Activated T-helper 2 cell treated with anti-CD3 and anti-CD28 coated beads, Interferon-gamma antibody, Interleukin-2, Interleukin-4, amounts not matched to agents 10 μg/mL and 5 μg/mL and 100 μg/mL, durations not matched to agents 14 hours and 24 hours and 36 hours (primary cell): ENCODE measurements at regions not wholly inside any gene's neighbourhood (a gene's known extent, or its start where the extent isn't known, plus 50 kb on each side); places are given as distances from the start of the nearest gene placed in this dataset.
"Not testable (repeated sequence)": the region's sequence is repeated elsewhere in the genome, so short reads cannot be mapped to it uniquely, and the experiment has no call there.

Experiments used
- DNase-seq: peaks from one replicate; pipeline ENCODE4 v3.0.0; 2021; ENCODE audit warnings: low spot score
- H3K27ac Mint-ChIP-seq: one replicate; pipeline ENCODE4 v1.8.0; 2021; ENCODE audit warnings: mixed read lengths
- H3K27me3 Mint-ChIP-seq: one replicate; pipeline ENCODE4 v1.8.0; 2021; ENCODE audit warnings: low read depth, mixed read lengths
- H3K36me3 Mint-ChIP-seq: one replicate; pipeline ENCODE4 v1.8.0; 2021; ENCODE audit warnings: low read depth, mixed read lengths
- H3K4me1 Mint-ChIP-seq: one replicate; pipeline ENCODE4 v1.8.0; 2021; ENCODE audit warnings: low read depth, mixed read lengths
- H3K4me3 Mint-ChIP-seq: one replicate; pipeline ENCODE4 v1.8.0; 2021; ENCODE audit warnings: low read depth, mild to moderate bottlenecking, moderate library complexity, mixed read lengths
- H3K9me3 Mint-ChIP-seq: one replicate; pipeline ENCODE4 v1.8.0; 2021; ENCODE audit warnings: mixed read lengths
- intact Hi-C: fragments of 100-400 bp; cut with micrococcal nuclease; formaldehyde crosslinking; loops from one replicate; pipeline ENCODE4 v1.15.1; 2023

DNA sequence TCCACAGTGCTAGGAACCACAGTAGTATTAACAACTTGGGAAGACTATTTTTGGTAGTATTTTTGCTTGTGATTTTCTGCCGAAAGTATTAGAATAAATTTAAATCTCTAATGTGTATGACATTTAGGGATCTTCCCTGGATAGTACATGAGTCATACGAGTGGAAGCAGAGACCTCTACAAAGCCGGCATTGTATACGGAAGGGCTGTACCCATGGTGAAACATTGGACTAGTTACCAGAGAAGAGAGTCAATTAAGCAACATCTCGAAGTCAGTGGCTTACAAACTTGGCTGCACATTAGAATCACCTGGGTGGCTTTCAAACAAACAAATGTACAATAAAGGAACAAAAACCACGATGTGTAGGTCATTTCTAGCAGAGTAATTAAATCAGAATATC, 1131.7 kb upstream of the LRRTM1 start:
- no peaks in the 10 kb centered on the region for H3K36me3 Mint-ChIP-seq
- H3K4me3 Mint-ChIP-seq = no peak overlapping the region
- no peak for DNase-seq
- no peaks in the 10 kb centered on the region for H3K4me1 Mint-ChIP-seq
- H3K27ac Mint-ChIP-seq = no peak overlapping the region
- H3K9me3 Mint-ChIP-seq = peaks cover 38% of the 10 kb centered on the region
- no peaks in the 10 kb centered on the region for H3K27me3 Mint-ChIP-seq
- intact Hi-C loops = no loop called here

DNA sequence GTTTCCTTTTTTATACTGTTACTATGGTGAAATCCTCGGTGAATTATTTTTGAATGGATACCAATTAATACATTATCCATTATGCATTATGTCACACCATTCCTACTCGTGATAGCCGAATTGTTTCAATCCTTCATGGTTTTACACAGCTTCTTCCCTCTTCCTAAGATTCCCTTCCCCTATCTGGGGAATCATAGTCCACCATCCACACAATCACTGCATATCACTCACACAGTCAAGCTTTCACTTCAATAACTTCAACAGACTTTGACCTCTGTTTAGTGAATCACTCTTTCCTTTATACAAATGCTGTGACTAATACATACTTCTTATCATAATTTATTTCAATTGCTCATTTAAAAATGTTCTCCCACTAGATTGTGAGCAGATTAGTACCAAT, 1108.1 kb upstream of the LRRTM1 start:
- Mint-ChIP-seq H3K4me1 (no peaks in the 10 kb centered on the region), H3K27me3 (no peaks in the 10 kb centered on the region), H3K36me3 (no peaks in the 10 kb centered on the region), H3K9me3 (peaks cover 26% of the 10 kb centered on the region), H3K4me3 (no peak overlapping the region), H3K27ac (no peak overlapping the region)
- intact Hi-C loops = no loop called here
- no peak for DNase-seq

DNA sequence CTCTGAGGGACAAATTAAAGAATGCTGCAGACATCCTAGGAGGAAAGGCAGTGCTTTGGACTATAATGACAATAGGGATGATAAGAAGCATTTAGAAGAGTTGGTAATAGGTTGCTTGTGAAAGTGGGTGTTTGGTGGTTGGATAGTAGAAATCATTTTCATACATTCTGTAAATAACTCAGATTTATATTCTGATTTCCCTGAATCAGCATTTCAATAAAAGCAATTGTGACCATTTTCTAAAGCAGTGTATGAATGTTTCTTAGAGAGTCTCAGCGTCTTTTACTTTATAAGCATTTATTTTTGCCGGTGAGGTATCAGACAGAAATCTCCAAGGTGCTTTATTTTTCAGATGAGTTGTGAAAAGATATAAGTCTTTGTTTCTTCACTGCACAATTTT, 1099.0 kb upstream of the LRRTM1 start:
- Mint-ChIP-seq H3K27ac (no peak overlapping the region), H3K4me3 (no peak overlapping the region), H3K9me3 (peaks cover 30% of the 10 kb centered on the region), H3K36me3 (no peaks in the 10 kb centered on the region), H3K27me3 (no peaks in the 10 kb centered on the region), H3K4me1 (no peaks in the 10 kb centered on the region)
- intact Hi-C loops = no loop called here
- DNase-seq = no peak

DNA sequence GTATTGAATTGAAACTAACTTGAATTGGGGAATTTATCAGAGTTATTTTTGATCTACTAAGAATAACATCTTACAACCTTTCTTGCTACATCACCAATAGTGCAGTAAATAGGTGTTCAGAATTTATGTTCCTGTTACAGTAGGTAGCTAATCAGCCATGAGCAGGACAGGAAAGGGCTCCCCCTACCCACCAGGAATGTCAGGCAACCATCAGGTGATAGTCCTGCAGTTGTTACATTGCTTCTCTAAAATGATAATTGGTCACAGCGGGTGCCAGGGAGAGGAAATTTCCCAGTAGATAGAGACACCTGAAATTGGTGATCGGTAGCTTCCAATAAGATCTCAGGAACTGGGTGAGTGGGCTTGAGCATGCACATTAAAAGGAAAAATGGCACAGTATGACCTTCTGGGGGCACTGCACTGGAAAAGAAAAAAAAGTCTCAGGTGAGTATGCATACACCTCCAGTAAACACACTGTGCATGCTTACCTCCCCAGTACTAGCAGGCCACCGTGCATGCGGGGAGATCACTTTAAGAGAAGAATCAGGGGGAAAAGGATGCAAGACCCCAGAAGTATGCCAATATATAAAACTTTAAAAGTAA, 1092.0 kb upstream of the LRRTM1 start:
- no peak for DNase-seq
- Mint-ChIP-seq H3K4me3 (no peak overlapping the region), H3K36me3 (no peaks in the 10 kb centered on the region), H3K9me3 (peaks cover 37% of the 10 kb centered on the region), H3K27me3 (no peaks in the 10 kb centered on the region), H3K4me1 (no peaks in the 10 kb centered on the region), H3K27ac (no peak overlapping the region)
- intact Hi-C loops = no loop called here

DNA sequence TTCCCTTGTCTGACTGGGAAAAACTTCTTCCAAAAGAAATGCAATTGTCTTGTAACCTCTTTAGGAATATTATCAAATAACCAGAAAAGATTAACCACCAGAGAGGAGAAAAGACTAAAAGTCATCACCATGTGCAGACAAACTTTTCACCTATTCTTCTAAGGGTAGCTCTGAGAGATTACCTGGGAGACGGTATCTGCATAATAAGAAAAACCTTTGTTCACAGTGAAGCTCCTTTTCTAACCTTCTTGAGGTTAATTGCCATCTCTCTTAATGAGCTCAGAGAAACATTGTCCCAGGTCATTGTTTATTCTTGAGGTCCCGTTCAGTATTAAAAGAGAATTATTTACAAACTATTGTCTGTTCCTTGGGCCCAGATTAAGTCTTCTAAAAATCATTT, 1091.2 kb upstream of the LRRTM1 start:
- H3K36me3 Mint-ChIP-seq = no peaks in the 10 kb centered on the region
- H3K27ac Mint-ChIP-seq = no peak overlapping the region
- no peaks in the 10 kb centered on the region for H3K27me3 Mint-ChIP-seq
- intact Hi-C loops = no loop called here
- no peak for DNase-seq
- H3K4me1 Mint-ChIP-seq = no peaks in the 10 kb centered on the region
- H3K9me3 Mint-ChIP-seq = peaks cover 38% of the 10 kb centered on the region
- H3K4me3 Mint-ChIP-seq = no peak overlapping the region

DNA sequence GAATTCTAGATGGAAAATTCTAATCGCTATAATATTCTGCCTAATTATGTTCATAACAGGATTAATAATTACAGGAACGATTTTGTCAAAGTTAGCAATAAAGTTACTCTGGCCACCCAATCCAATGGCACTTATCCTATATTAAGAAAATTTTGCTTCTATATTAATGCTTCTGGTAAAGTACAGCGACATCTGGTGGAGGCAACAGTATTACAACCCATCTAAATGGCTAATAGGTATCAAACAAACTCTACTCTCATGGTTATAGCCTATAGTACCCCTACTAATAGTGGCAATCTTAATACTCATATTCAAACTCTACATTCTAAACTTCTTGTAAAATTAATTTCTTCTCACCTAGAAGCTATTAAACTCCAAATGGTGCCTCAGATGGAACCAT, 1084.7 kb upstream of the LRRTM1 start:
- Mint-ChIP-seq H3K36me3 (no peaks in the 10 kb centered on the region), H3K9me3 (peaks cover 48% of the 10 kb centered on the region), H3K4me3 (no peak overlapping the region), H3K27ac (no peak overlapping the region), H3K4me1 (no peaks in the 10 kb centered on the region), H3K27me3 (no peaks in the 10 kb centered on the region)
- DNase-seq = no peak
- intact Hi-C loops = no loop called here

DNA sequence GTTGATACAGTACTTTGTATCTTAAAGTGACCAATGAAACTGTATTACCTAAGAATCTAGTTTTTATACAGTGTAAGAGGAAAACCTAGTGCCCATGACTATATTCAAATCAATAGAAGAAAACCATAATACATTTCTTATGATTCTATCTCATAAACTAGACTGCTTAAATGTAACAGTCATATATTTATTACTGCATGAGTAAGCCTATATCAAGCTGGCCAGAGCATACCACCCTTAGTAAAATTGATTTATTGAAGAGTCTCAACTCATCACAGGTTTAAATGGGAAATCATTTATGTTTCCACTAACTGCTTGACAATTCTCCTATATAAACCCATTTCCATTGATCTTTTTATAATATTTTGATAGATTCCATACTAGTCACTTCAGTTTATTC, 1059.2 kb upstream of the LRRTM1 start:
- Mint-ChIP-seq H3K36me3 (no peaks in the 10 kb centered on the region), H3K27me3 (no peaks in the 10 kb centered on the region), H3K9me3 (peaks cover 71% of the 10 kb centered on the region), H3K4me1 (no peaks in the 10 kb centered on the region), H3K27ac (no peak overlapping the region), H3K4me3 (no peak overlapping the region)
- intact Hi-C loops = no loop called here
- no peak for DNase-seq

DNA sequence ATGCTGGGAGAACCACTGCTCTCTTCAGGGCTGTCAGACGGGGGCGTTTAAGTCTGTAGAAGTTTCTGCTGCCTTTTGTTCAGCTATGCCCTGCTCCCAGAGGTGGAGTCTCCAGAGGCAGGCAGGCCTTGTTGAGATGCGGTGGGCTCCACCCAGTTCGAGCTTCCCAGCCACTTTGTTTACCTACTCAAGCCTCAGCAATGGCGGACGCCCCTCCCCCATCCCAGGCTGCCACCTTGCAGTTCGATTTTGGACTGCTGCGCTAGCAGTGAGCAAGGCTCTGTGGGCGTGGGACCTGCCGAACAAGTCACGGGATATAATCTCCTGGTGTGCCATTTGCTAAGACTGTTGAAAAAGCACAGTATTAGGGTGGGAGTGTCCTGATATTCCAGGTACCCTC, 1057.9 kb upstream of the LRRTM1 start:
- H3K27ac Mint-ChIP-seq, H3K4me1 Mint-ChIP-seq, H3K4me3 Mint-ChIP-seq, DNase-seq, intact Hi-C loops, H3K36me3 Mint-ChIP-seq, H3K27me3 Mint-ChIP-seq: not testable (repeated sequence)
- H3K9me3 Mint-ChIP-seq = peaks cover 65% of the 10 kb centered on the region

DNA sequence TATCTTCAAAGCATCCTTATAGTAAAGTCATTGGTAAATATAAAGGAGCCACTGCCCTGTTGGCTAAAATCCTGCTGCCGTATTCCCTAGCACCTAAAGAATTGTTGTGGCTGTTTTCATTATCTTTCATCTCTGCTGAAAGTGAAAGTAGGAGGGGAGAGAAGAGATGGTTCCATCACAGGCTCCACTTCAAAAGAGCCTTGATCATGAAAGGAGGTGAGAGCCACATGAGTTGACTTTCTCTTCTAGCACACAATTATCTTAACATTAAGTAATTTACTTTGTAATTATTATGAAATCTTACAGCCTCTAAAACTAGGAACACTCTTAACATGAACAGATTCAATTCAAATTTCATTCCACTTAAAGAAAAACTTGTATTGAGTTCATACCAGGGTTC, 1050.9 kb upstream of the LRRTM1 start:
- peaks cover 35% of the 10 kb centered on the region for H3K9me3 Mint-ChIP-seq
- no peak for DNase-seq
- no peaks in the 10 kb centered on the region for H3K4me1 Mint-ChIP-seq
- no peak overlapping the region for H3K4me3 Mint-ChIP-seq
- no peaks in the 10 kb centered on the region for H3K36me3 Mint-ChIP-seq
- H3K27me3 Mint-ChIP-seq = no peaks in the 10 kb centered on the region
- intact Hi-C loops = no loop called here
- no peak overlapping the region for H3K27ac Mint-ChIP-seq

DNA sequence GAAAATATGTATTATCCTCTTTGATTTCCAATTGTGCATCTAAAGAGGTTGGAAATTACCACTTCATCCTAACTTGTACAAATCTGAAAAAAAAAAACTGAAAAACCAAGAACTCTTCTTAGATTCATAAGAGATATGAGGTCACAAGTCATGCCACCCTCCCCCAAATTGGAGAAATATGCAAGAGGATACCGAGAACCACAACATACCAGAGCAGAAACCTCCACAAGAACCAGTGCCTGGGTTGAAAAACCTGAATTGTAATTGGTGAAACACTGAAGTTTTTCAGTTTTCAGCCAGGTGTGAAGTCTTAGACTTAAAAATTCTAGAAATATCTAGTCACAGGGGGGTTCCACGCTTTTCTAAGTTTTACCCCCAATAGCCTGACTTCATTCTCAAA, 1029.5 kb upstream of the LRRTM1 start:
- H3K36me3 Mint-ChIP-seq = no peaks in the 10 kb centered on the region
- no peak overlapping the region for H3K27ac Mint-ChIP-seq
- peaks cover 31% of the 10 kb centered on the region for H3K9me3 Mint-ChIP-seq
- intact Hi-C loops = no loop called here
- no peak overlapping the region for H3K4me3 Mint-ChIP-seq
- H3K27me3 Mint-ChIP-seq = no peaks in the 10 kb centered on the region
- DNase-seq = no peak
- no peaks in the 10 kb centered on the region for H3K4me1 Mint-ChIP-seq

DNA sequence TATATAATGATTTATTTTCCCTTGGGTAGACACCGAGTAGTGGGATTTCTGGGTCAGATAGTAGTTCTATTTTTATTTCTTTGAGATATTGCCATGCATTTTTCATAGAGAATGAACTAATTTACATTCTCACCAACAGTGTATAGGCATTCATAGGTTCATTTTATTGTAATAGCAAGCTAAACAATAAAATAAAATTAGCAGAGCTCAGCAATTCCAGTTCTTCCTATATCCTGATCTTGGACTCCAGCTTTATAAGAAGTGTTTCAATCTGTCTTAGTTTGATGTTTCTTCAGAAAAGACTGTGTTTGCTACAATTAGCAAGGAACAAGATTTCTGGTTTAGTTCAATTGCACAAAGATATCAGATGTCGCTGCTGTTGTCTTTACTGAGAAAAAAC, 1024.4 kb upstream of the LRRTM1 start:
- Mint-ChIP-seq H3K27ac (no peak overlapping the region), H3K9me3 (peaks cover 29% of the 10 kb centered on the region), H3K36me3 (no peaks in the 10 kb centered on the region), H3K27me3 (no peaks in the 10 kb centered on the region), H3K4me1 (no peaks in the 10 kb centered on the region), H3K4me3 (no peak overlapping the region)
- DNase-seq = no peak
- intact Hi-C loops = no loop called here

DNA sequence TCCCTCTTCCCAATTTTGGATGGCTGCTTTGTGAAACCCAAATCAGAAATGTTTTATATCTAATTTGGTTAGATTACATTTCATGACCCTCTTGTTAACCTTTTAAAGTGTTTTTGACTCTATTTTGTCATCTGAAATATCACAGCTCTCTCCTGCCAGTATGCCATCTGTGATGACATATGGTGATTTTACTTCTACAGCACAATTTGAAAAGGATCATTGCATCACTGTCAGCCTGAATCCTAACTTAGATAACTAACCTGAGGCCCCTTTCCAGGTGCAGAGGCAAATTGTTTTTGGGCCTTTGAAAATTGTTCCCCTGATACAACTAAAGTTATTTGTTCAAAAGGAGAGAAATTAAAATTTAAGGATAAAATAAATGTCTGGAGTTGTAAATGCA, 1023.4 kb upstream of the LRRTM1 start:
- H3K27ac Mint-ChIP-seq = no peak overlapping the region
- H3K36me3 Mint-ChIP-seq = no peaks in the 10 kb centered on the region
- no peak for DNase-seq
- no peak overlapping the region for H3K4me3 Mint-ChIP-seq
- peaks cover 39% of the 10 kb centered on the region for H3K9me3 Mint-ChIP-seq
- H3K4me1 Mint-ChIP-seq = no peaks in the 10 kb centered on the region
- intact Hi-C loops = no loop called here
- H3K27me3 Mint-ChIP-seq = no peaks in the 10 kb centered on the region

DNA sequence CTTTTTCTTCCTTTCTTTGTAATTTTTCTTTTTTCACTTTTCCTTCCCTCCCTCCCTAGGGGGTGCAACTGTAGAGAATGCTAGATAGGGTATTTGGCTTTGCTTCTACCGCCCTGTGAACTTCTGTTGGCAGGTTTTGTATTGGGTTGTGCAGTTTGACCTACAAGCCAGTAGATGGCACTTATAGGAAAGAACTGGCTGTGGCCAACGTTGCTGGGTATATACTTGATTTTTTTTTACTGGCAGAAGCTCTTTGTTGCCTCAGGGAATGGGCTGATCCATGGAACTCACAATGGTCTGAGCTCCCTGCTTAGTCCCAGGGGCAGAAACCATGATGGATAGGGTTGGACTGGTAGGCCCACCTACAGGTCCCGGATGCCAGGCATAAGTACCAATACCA, 1019.5 kb upstream of the LRRTM1 start:
- DNase-seq = no peak
- Mint-ChIP-seq H3K9me3 (peaks cover 41% of the 10 kb centered on the region), H3K27me3 (no peaks in the 10 kb centered on the region), H3K27ac (no peak overlapping the region), H3K4me1 (no peaks in the 10 kb centered on the region), H3K4me3 (no peak overlapping the region), H3K36me3 (no peaks in the 10 kb centered on the region)
- intact Hi-C loops = no loop called here

DNA sequence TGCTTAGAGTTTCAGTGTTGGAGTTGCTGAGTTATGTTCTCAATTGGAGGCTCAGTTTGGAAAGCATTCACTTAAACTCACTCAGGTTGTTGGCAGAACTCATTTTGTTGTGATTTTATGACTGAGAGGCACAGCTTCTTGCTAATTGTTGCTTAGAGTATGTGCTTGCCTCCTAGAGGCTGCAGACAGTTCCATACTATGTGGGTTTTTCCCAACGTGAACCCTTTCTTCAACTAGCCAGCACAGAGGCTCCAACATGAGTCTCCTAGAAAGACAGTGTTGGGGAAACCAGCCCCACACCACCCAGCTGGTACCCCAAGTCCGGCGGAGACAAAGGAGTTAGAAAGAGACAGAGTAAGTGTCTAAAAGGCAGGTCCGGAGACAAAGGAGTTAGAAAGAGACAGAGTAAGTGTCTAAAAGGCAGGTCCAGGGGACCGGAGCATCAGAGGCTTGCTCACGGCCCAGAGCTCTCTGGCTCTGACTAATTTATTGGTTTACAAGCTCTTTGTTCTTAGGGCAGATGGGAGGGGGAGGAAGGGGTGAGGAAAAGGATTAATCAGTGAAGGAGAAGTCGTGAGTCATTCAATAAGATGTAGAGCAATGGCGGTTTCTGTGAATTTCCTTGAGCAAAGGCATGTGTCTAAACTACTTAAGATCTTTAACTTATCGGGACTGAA, 999.7 kb upstream of the LRRTM1 start:
- no peaks in the 10 kb centered on the region for H3K36me3 Mint-ChIP-seq
- no peaks in the 10 kb centered on the region for H3K27me3 Mint-ChIP-seq

More for the DNA sequence above, 999.7 kb upstream of the LRRTM1 start:
- Mint-ChIP-seq H3K9me3 (peaks cover 38% of the 10 kb centered on the region), H3K4me1 (no peaks in the 10 kb centered on the region), H3K27ac (no peak overlapping the region), H3K4me3 (no peak overlapping the region)
- intact Hi-C loops = no loop called here
- DNase-seq = no peak
